HepG2 (cell line): ENCODE measurements at regions not wholly inside any gene's neighbourhood (a gene's known extent, or its start where the extent isn't known, plus 50 kb on each side); places are given as distances from the start of the nearest gene placed in this dataset.
A peak's percentile ranks its signal among the peaks of the same experiment; 100 is the strongest.

Source experiments
- AGO1 ChIP-seq: fragments of 200-400 bp; formaldehyde crosslinking; IDR thresholded peaks from 2 replicates; pipeline ENCODE4 v1.6.1; 2017; ENCODE audit warnings: mild to moderate bottlenecking, low read depth, low read length, moderate library complexity; ENCODE audit not compliant: poor library complexity, severe bottlenecking
- BORCS8-MEF2B ChIP-seq: sonication (generic); formaldehyde crosslinking; IDR thresholded peaks from 2 replicates; pipeline ENCODE4 v1.8.0; 2022; ENCODE audit warnings: mild to moderate bottlenecking, missing genetic modification reagents
- CEBPZ ChIP-seq: IDR thresholded peaks from 2 replicates; pipeline ENCODE4 v1.6.1; 2012; ENCODE audit warnings: low read length, improper control_type of control experiment
- ETV5 ChIP-seq: IDR thresholded peaks from 2 replicates; pipeline ENCODE4 v1.6.1; 2018; ENCODE audit warnings: missing biosample characterization, missing genetic modification reagents, inconsistent platforms, borderline replicate concordance
- EZH2 ChIP-seq: conservative IDR thresholded peaks from 2 replicates; pipeline ENCODE4 v1.6.1; 2012; ENCODE audit warnings: mild to moderate bottlenecking, low read depth, low read length, moderate library complexity
- FOXA1 ChIP-seq, 2 experiments: fragments of 450-650 bp in 1 of 2; sonication (generic) in 1 of 2; formaldehyde crosslinking in 1 of 2; IDR thresholded peaks; 2 replicates each; pipeline versions ENCODE4 v1.4.0 to v1.6.1; 2016 to 2020; ENCODE audit warnings: missing genetic modification reagents in 1 of 2
- GRHL1 ChIP-seq: sonication (generic); formaldehyde crosslinking; conservative IDR thresholded peaks from 2 replicates; pipeline ENCODE4 v1.8.0; 2022; ENCODE audit warnings: missing genetic modification reagents
- GTF2F1 ChIP-seq: fragments of 150-350 bp; IDR thresholded peaks from 2 replicates; pipeline ENCODE4 v1.6.1; 2014; ENCODE audit warnings: low read length
- GZF1 ChIP-seq: sonication (generic); formaldehyde crosslinking; IDR thresholded peaks from 2 replicates; pipeline ENCODE4 v1.5.1; 2020; ENCODE audit warnings: mild to moderate bottlenecking, missing genetic modification reagents
- HDAC6 ChIP-seq: fragments of 200-600 bp; sonication (generic); IDR thresholded peaks from 2 replicates; pipeline ENCODE4 v1.7.0; 2017; ENCODE audit warnings: mild to moderate bottlenecking, antibody characterized with exemption, low read length, low read depth
- HMG20A ChIP-seq: IDR thresholded peaks from 2 replicates; pipeline ENCODE4 v1.6.1; 2016; ENCODE audit warnings: borderline replicate concordance
- HMGA1 ChIP-seq: sonication (generic); formaldehyde crosslinking; conservative IDR thresholded peaks from 2 replicates; pipeline ENCODE4 v1.4.0; 2020; ENCODE audit warnings: missing genetic modification reagents
- HNF1B ChIP-seq: sonication (generic); formaldehyde crosslinking; IDR thresholded peaks from 2 replicates; pipeline ENCODE4 v1.5.1; 2020; ENCODE audit warnings: mild to moderate bottlenecking, moderate library complexity, missing genetic modification reagents
- JARID2 ChIP-seq: sonication (generic); formaldehyde crosslinking; IDR thresholded peaks from 2 replicates; pipeline ENCODE4 v1.8.1; 2023; ENCODE audit warnings: missing genetic modification reagents, inconsistent platforms; ENCODE audit not compliant: insufficient replicate concordance
- SMC3 ChIP-seq: IDR thresholded peaks from 2 replicates; pipeline ENCODE4 v1.6.1; 2011; ENCODE audit warnings: low read length, improper control_type of control experiment
- SRSF4 ChIP-seq: fragments of 200-400 bp; formaldehyde crosslinking; IDR thresholded peaks from one replicate; pipeline ENCODE4 v1.6.1; 2018; ENCODE audit warnings: mild to moderate bottlenecking, low read depth, low read length, moderate library complexity; ENCODE audit not compliant: poor library complexity, severe bottlenecking
- ZFP62 ChIP-seq: sonication (generic); formaldehyde crosslinking; IDR thresholded peaks from 2 replicates; pipeline ENCODE4 v1.4.0; 2020; ENCODE audit warnings: missing genetic modification reagents
- ZKSCAN1 ChIP-seq: fragments of 150-350 bp; IDR thresholded peaks from 2 replicates; pipeline ENCODE4 v1.6.1; 2014; ENCODE audit warnings: low read length
- ZNF17 ChIP-seq: sonication (generic); formaldehyde crosslinking; IDR thresholded peaks from 2 replicates; pipeline ENCODE4 v1.5.0; 2020; ENCODE audit warnings: mild to moderate bottlenecking, missing genetic modification reagents
- ZNF207 ChIP-seq: fragments of 450-650 bp; IDR thresholded peaks from 2 replicates; pipeline ENCODE4 v1.6.1; 2016; ENCODE audit warnings: antibody characterized with exemption, borderline replicate concordance
- ZNF383 ChIP-seq: sonication (generic); formaldehyde crosslinking; IDR thresholded peaks from 2 replicates; pipeline ENCODE4 v1.4.0; 2020; ENCODE audit warnings: missing genetic modification reagents, mild to moderate bottlenecking, borderline replicate concordance
- ZNF550 ChIP-seq: sonication (generic); formaldehyde crosslinking; IDR thresholded peaks from 2 replicates; pipeline ENCODE4 v1.4.0; 2020; ENCODE audit warnings: mild to moderate bottlenecking, missing genetic modification reagents, borderline replicate concordance
- ZNF564 ChIP-seq: sonication (generic); formaldehyde crosslinking; IDR thresholded peaks from 2 replicates; pipeline ENCODE4 v1.8.1; 2023; ENCODE audit warnings: mild to moderate bottlenecking, missing genetic modification reagents
- ZNF709 ChIP-seq: sonication (generic); formaldehyde crosslinking; IDR thresholded peaks from 2 replicates; pipeline ENCODE4 v1.5.0; 2020; ENCODE audit warnings: mild to moderate bottlenecking, missing genetic modification reagents
- ZSCAN22 ChIP-seq: sonication (generic); formaldehyde crosslinking; IDR thresholded peaks from 2 replicates; pipeline ENCODE4 v1.4.0; 2020; ENCODE audit warnings: mild to moderate bottlenecking, missing genetic modification reagents

- TF ChIP-seq GTF2F1 (no peak), ZNF17 (CRISPR knock-in tag) (no peak), HMG20A (CRISPR knock-in tag) (peak; percentile 85), ZNF709 (no peak), EZH2 (no peak), ZFP62 (no peak), GRHL1 (CRISPR knock-in tag) (no peak), ZNF550 (CRISPR knock-in tag) (no peak), FOXA1 (IDR thresholded peaks at IDR 0.05) (no peak), FOXA1 (CRISPR knock-in tag; IDR thresholded peaks at IDR 0.05) (0 out of 2 replicates have a peak, but pooled peaks have one; percentile 6), ZKSCAN1 (no peak), ZSCAN22 (no peak), HMGA1 (CRISPR knock-in tag) (no peak), ETV5 (CRISPR knock-in tag) (no peak; the same call in 1 of the 2 replicates), GZF1 (CRISPR knock-in tag) (no peak), SRSF4 (no peak), BORCS8-MEF2B (CRISPR knock-in tag) (no peak), ZNF564 (CRISPR knock-in tag) (peak; percentile 89; the same call in 1 of the 2 replicates), AGO1 (no peak), ZNF207 (no peak), HDAC6 (no peak), ZNF383 (no peak), JARID2 (CRISPR knock-in tag) (no peak), HNF1B (CRISPR knock-in tag) (no peak; the same call in 1 of the 2 replicates), CEBPZ (no peak), SMC3 (no peak)
These were observed 66.3 kb upstream of the HES1 start (continued) for GRCh38 chr3:194069421-194070219.
